K562 (cell line): ENCODE measurements at regions not wholly inside any gene's neighbourhood (a gene's known extent, or its start where the extent isn't known, plus 50 kb on each side); places are given as distances from the start of the nearest gene placed in this dataset.

ENCODE experiments used
- ATAC-seq: fragments of 200-7000 bp; cut with Tn5 transposase; 3 replicates; pipeline ENCODE4 v1.9.1; 2020; ENCODE audit warnings: moderate library complexity
- BruUV-seq: library from RNA; stranded (reverse); fragments of 400-500 nt; replicated peaks from 2 replicates; lab custom pipeline; 2021; lab: Mats Ljungman, UMichigan
- CTCF ChIA-PET: fragments of 300-600 bp; formaldehyde crosslinking; extraction: SDS; loops from one replicate; lab custom pipeline; 2021; ENCODE audit warnings: low intra/inter-chr PET ratio; lab: Yijun Ruan, JAX
- POLR2A ChIA-PET: fragments of 300-600, 350-650 bp; sonication (Branson Sonifier 250); formaldehyde crosslinking; extraction: SDS; loops from one replicate; lab custom pipeline; 2021; ENCODE audit warnings: antibody characterized with exemption, inconsistent platforms; lab: Yijun Ruan, JAX
- DNase-seq, 4 experiments: peaks; one replicate each; pipeline versions ENCODE4 v3.0.0 to v3.0.0-alpha.2; 2011 to 2018; ENCODE audit warnings: low spot score in 3 of 4, mixed read lengths in 3 of 4; ENCODE audit errors: extremely low read depth in 1 of 4
- FAIRE-seq: peaks from 2 replicates; lab custom pipeline; 2011; peaks lifted over from hg19 to GRCh38; lab: Jason Lieb, UNC
- H2AFZ ChIP-seq: 2 replicates; pipeline ENCODE4 v1.6.0; 2011; ENCODE audit warnings: low read depth, low read length, control low read depth, inconsistent platforms
- H3K27ac ChIP-seq: fragments of 200-600 bp; 3 replicates; pipeline ENCODE4 v1.8.0; 2011; ENCODE audit warnings: low read depth, mild to moderate bottlenecking, control low read depth, inconsistent platforms, low read length, moderate library complexity, mixed read lengths; ENCODE audit errors: extremely low read depth
- H3K27me3 ChIP-seq, 2 experiments: fragments of 300-600 bp in 1 of 2; 2 replicates in 1 of 2; 3 replicates in 1 of 2; pipeline versions ENCODE4 v1.6.0 to v1.8.0; 2011; ENCODE audit warnings: inconsistent platforms in 2 of 2, low read length in 2 of 2, mild to moderate bottlenecking in 1 of 2, mixed read lengths in 1 of 2, moderate library complexity in 1 of 2; ENCODE audit not compliant: control insufficient read depth in 2 of 2, insufficient read depth in 2 of 2
- H3K36me3 ChIP-seq: fragments of 300-600 bp; 3 replicates; pipeline ENCODE4 v1.8.0; 2011; ENCODE audit warnings: mild to moderate bottlenecking, low read length, inconsistent platforms; ENCODE audit not compliant: control insufficient read depth, insufficient read depth
- H3K4me1 ChIP-seq, 2 experiments: fragments of 200-600 bp in 1 of 2; replicated peaks in 1 of 2; 2 replicates in 1 of 2; 3 replicates in 1 of 2; pipeline versions ENCODE4 v1.5.1 to v1.8.0; 2011; ENCODE audit warnings: inconsistent platforms in 2 of 2, low read length in 2 of 2, mild to moderate bottlenecking in 1 of 2, mixed read lengths in 1 of 2, moderate library complexity in 1 of 2; ENCODE audit not compliant: control insufficient read depth in 2 of 2, insufficient read depth in 2 of 2
- H3K4me2 ChIP-seq: 2 replicates; pipeline ENCODE4 v1.6.1; 2011; ENCODE audit warnings: low read length, control low read depth, inconsistent platforms, mixed read lengths; ENCODE audit not compliant: insufficient read depth
- H3K4me3 ChIP-seq: fragments of 200-600 bp; sonication (generic), shearing (Covaris generic); 2 replicates; pipeline ENCODE4 v1.5.1; 2016; ENCODE audit warnings: control low read depth, inconsistent platforms
- H3K79me2 ChIP-seq: fragments of 200-600 bp; 3 replicates; pipeline ENCODE4 v1.8.0; 2011; ENCODE audit warnings: low read length, inconsistent platforms; ENCODE audit not compliant: control insufficient read depth, insufficient read depth
- H3K9ac ChIP-seq, 2 experiments: 2 replicates each; pipeline versions ENCODE4 v1.6.0 to v1.6.1; 2011; ENCODE audit warnings: low read depth in 2 of 2, low read length in 2 of 2, control low read depth in 1 of 2, inconsistent platforms in 1 of 2, mild to moderate bottlenecking in 1 of 2, mixed read lengths in 1 of 2; ENCODE audit not compliant: insufficient read depth in 1 of 2
- H3K9me1 ChIP-seq: one replicate; pipeline ENCODE4 v1.6.0; 2011; ENCODE audit warnings: inconsistent platforms, mild to moderate bottlenecking, low read length, moderate library complexity; ENCODE audit not compliant: control insufficient read depth, insufficient read depth
- H3K9me3 ChIP-seq: replicated peaks from 2 replicates; pipeline ENCODE4 v1.5.1; 2011; ENCODE audit warnings: low read depth, low read length, inconsistent platforms; ENCODE audit not compliant: control insufficient read depth, insufficient read depth
- H4K20me1 ChIP-seq: replicated peaks from 2 replicates; pipeline ENCODE4 v1.6.1; 2011; ENCODE audit warnings: low read length, inconsistent platforms, mixed read lengths; ENCODE audit not compliant: control insufficient read depth, insufficient read depth
- BRD4 ChIP-seq: fragments of 200-600 bp; sonication (generic); IDR thresholded peaks from 2 replicates; pipeline ENCODE4 v1.6.1; 2017; ENCODE audit warnings: inconsistent platforms
- BRD9 ChIP-seq: fragments of 450-650 bp; IDR thresholded peaks from 2 replicates; pipeline ENCODE4 v1.6.1; 2018; ENCODE audit warnings: low read depth; ENCODE audit not compliant: partially characterized antibody
- EP400 ChIP-seq: fragments of 450-650 bp; IDR thresholded peaks from 2 replicates; pipeline ENCODE4 v1.6.1; 2017; ENCODE audit warnings: antibody characterized with exemption, mild to moderate bottlenecking, moderate library complexity
- HNRNPLL ChIP-seq: fragments of 200-400 bp; formaldehyde crosslinking; IDR thresholded peaks from 2 replicates; pipeline ENCODE4 v1.6.1; 2017; ENCODE audit warnings: low read length, low read depth, mild to moderate bottlenecking; ENCODE audit not compliant: poor library complexity, severe bottlenecking
- PHF8 ChIP-seq: fragments of 200-600 bp; sonication (generic); IDR thresholded peaks from 2 replicates; pipeline ENCODE4 v1.6.1; 2012; ENCODE audit warnings: mixed run types, mild to moderate bottlenecking, inconsistent platforms, low read length, moderate library complexity, borderline replicate concordance
- PHTF2 ChIP-seq: fragments of 250-450 bp; sonication (Bioruptor Pico); IDR thresholded peaks from 2 replicates; pipeline ENCODE4 v1.5.0; 2021; ENCODE audit warnings: mild to moderate bottlenecking
- SMAD1 ChIP-seq: fragments of 150-350 bp; IDR thresholded peaks from 2 replicates; pipeline ENCODE4 v1.6.1; 2014; ENCODE audit warnings: low read length, low read depth; ENCODE audit not compliant: partially characterized antibody
- TBL1XR1 ChIP-seq, 2 experiments: IDR thresholded peaks; 2 replicates each; pipeline ENCODE4 v1.6.1; 2012; ENCODE audit warnings: improper control_type of control experiment in 2 of 2, low read length in 2 of 2, mild to moderate bottlenecking in 1 of 2
- TOE1 ChIP-seq, 2 experiments: fragments of 450-650 bp in 1 of 2; sonication (generic) in 1 of 2; formaldehyde crosslinking in 1 of 2; IDR thresholded peaks; 2 replicates each; pipeline versions ENCODE4 v1.7.1 to v1.8.0; 2016 to 2022; ENCODE audit warnings: borderline replicate concordance in 2 of 2, mild to moderate bottlenecking in 2 of 2, antibody characterized with exemption in 1 of 2, inconsistent platforms in 1 of 2, low read depth in 1 of 2, missing genetic modification reagents in 1 of 2, moderate library complexity in 1 of 2
- ZNF24 ChIP-seq: fragments of 450-650 bp; IDR thresholded peaks from 2 replicates; pipeline ENCODE4 v1.6.1; 2016
- WGBS: fragments of 100-300 bp; shearing (Covaris generic); methylation state at CpG from one replicate; pipeline ENCODE4 v1.1.6; 2016; ENCODE audit warnings: low coverage, mixed read lengths; ENCODE audit not compliant: insufficient coverage; ENCODE audit errors: missing lambda C conversion rate; 5-methylcytosine and 5-hydroxymethylcytosine counted together
- in situ Hi-C: fragments of 300-500 bp; cut with MboI; formaldehyde crosslinking; loops from 4 replicates; pipeline ENCODE4 v1.15.0; 2018; ENCODE audit warnings: inconsistent platforms, mixed read lengths
- intact Hi-C: fragments of 100-400 bp; cut with micrococcal nuclease; formaldehyde crosslinking; loops from 2 replicates; pipeline ENCODE4 v1.14.2; 2022

- Histone ChIP-seq H3K36me3 (no peaks in the 10 kb centered on the region), H3K27me3 (no peaks in the 10 kb centered on the region), H3K4me1 (no peaks in the 10 kb centered on the region), H4K20me1 (no peaks in the 10 kb centered on the region), H3K4me2 (no peak overlapping the region), H2AFZ (no peak overlapping the region), H3K79me2 (no peaks in the 10 kb centered on the region), H3K9ac (no peak overlapping the region), H3K9me1 (no peaks in the 10 kb centered on the region), H3K27ac (no peak overlapping the region), H3K4me3 (no peak overlapping the region), H3K9me3 (no peaks in the 10 kb centered on the region)
- BruUV-seq: no TSS peak
- in situ Hi-C loops: no loop called here
- no peak for TF ChIP-seq EP400
- no peak for TF ChIP-seq HNRNPLL
- no peak for TF ChIP-seq SMAD1
- TF ChIP-seq TOE1 (IDR thresholded peaks at IDR 0.05; ENCODE audit: borderline replicate concordance): no peak
- no peak for TF ChIP-seq TOE1 (CRISPR knock-in tag; IDR thresholded peaks at IDR 0.05; ENCODE audit: borderline replicate concordance, low read depth)
- TF ChIP-seq PHF8: no peak
- no peak for TF ChIP-seq PHTF2
- TF ChIP-seq BRD9: no peak
- no peak for TF ChIP-seq BRD4
- TF ChIP-seq TBL1XR1 (IDR thresholded peaks at IDR 0.05; ENCODE audit: low read length in 2 of 2): no peak
- TF ChIP-seq ZNF24: no peak
- ChIA-PET CTCF (no interaction called here), POLR2A (interaction anchor here (0.6 kb wide), 1 partner anchor 367 kb away, joined by 3 read pairs; no protein-coding TSS in a partner anchor)
- intact Hi-C loops: no loop called here
- FAIRE-seq (no peak), DNase-seq (no peak), ATAC-seq (no peak)
- WGBS: 1% methylated on average over 5 of the region's 5 CpGs
Measured at GRCh38 chr7:120114626-120115025, 158.3 kb upstream of the KCND2 start.
